ENCODE measurements at regions not wholly inside any gene's neighbourhood (a gene's known extent, or its start where the extent isn't known, plus 50 kb on each side); places are given as distances from the start of the nearest gene placed in this dataset.

DNA sequence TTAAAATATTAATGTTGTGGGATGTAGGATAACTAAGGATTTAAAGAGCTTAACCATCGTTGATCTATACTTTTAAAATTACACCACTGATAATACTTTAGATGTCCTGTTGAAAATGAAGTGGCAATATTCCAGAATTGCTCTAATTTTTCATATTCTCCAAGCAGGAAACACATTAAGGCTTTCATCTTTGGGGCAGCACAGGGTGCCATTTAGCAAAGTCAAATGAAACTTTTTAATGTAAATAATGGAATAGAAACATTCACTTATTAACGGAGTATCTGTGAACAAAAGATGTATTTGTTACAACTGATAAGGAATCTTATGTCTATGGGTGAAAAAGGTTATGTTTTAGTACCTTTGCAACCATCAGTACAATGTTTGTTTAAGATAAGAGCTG lies 50.0 kb upstream of the MIR17HG start:
- no peak for TF ChIP-seq YY1 (IDR thresholded peaks at IDR 0.05; ENCODE audit: extremely low read depth, insufficient replicate concordance, low read depth, low read length)
- TF ChIP-seq, protein P1, sequence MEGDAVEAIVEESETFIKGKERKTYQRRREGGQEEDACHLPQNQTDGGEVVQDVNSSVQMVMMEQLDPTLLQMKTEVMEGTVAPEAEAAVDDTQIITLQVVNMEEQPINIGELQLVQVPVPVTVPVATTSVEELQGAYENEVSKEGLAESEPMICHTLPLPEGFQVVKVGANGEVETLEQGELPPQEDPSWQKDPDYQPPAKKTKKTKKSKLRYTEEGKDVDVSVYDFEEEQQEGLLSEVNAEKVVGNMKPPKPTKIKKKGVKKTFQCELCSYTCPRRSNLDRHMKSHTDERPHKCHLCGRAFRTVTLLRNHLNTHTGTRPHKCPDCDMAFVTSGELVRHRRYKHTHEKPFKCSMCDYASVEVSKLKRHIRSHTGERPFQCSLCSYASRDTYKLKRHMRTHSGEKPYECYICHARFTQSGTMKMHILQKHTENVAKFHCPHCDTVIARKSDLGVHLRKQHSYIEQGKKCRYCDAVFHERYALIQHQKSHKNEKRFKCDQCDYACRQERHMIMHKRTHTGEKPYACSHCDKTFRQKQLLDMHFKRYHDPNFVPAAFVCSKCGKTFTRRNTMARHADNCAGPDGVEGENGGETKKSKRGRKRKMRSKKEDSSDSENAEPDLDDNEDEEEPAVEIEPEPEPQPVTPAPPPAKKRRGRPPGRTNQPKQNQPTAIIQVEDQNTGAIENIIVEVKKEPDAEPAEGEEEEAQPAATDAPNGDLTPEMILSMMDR (IDR thresholded peaks at IDR 0.05 in 2 of 3, conservative IDR thresholded peaks at IDR 0.05 in 1 of 3; ENCODE audit: borderline replicate concordance in 1 of 3, insufficient read depth in 1 of 3, low read depth in 2 of 3, low read length in 2 of 3) = no peak
- TF ChIP-seq MAX (IDR thresholded peaks at IDR 0.05) = no peak
- no peak for TF ChIP-seq FOSL1 (IDR thresholded peaks at IDR 0.05; ENCODE audit: low read depth)
- no peak for TF ChIP-seq POLR2A (IDR thresholded peaks at IDR 0.05; ENCODE audit: borderline replicate concordance, extremely low read depth, insufficient read depth, insufficient read length)
- TF ChIP-seq SIN3A (IDR thresholded peaks at IDR 0.05; ENCODE audit: low read depth) = no peak

Measured in HCT116 (cell line).